CD4-positive, alpha-beta T cell (primary cell): ENCODE measurements at regions not wholly inside any gene's neighbourhood (a gene's known extent, or its start where the extent isn't known, plus 50 kb on each side); places are given as distances from the start of the nearest gene placed in this dataset.

ENCODE experiments used
- ATAC-seq: fragments of 200-7000 bp; cut with Tn5 transposase; one replicate; pipeline ENCODE4 v1.10.0; 2022; ENCODE audit warnings: mild to moderate bottlenecking; ENCODE audit not compliant: poor library complexity
- CTCF ChIA-PET: fragments of 350-600 bp; sonication (Branson Sonifier 250); formaldehyde crosslinking; loops from one replicate; lab custom pipeline; 2021; ENCODE audit warnings: antibody characterized with exemption, inconsistent platforms; lab: Charles Lee
- POLR2A ChIA-PET: fragments of 350-600 bp; sonication (Branson Sonifier 250); formaldehyde crosslinking; loops from one replicate; lab custom pipeline; 2021; ENCODE audit warnings: antibody characterized with exemption, inconsistent platforms; lab: Charles Lee
- DNase-seq, 14 experiments: peaks; one replicate each; pipeline ENCODE4 v3.0.0-alpha.2; 2013 to 2020; ENCODE audit warnings: mixed read lengths in 2 of 14
- H3K27ac ChIP-seq, 2 donors: one replicate each; pipeline versions ENCODE4 v1.5.1 to v1.7.0; 2013; ENCODE audit warnings: low read length in 2 of 2, low read depth in 1 of 2, mild to moderate bottlenecking in 1 of 2
- H3K27me3 ChIP-seq, 2 experiments: 1 replicate in 1 of 2; 2 replicates in 1 of 2; pipeline versions ENCODE4 v1.6.1 to v1.7.0; 2013; ENCODE audit warnings: low read length in 2 of 2, control low read depth in 1 of 2, mild to moderate bottlenecking in 1 of 2, moderate library complexity in 1 of 2; ENCODE audit not compliant: insufficient read depth in 2 of 2, control insufficient read depth in 1 of 2
- H3K36me3 ChIP-seq: one replicate; pipeline ENCODE4 v1.6.1; 2013; ENCODE audit warnings: low read length, control low read depth; ENCODE audit not compliant: insufficient read depth
- H3K4me1 ChIP-seq: one replicate; pipeline ENCODE4 v1.6.1; 2013; ENCODE audit warnings: low read length, control low read depth; ENCODE audit not compliant: insufficient read depth
- H3K4me3 ChIP-seq: one replicate; pipeline ENCODE4 v1.5.1; 2013; ENCODE audit warnings: mild to moderate bottlenecking, low read length, moderate library complexity
- H3K9me3 ChIP-seq, 2 experiments: 1 replicate in 1 of 2; 2 replicates in 1 of 2; pipeline versions ENCODE4 v1.6.1 to v1.7.0; 2013; ENCODE audit warnings: low read length in 2 of 2, mild to moderate bottlenecking in 2 of 2, control low read depth in 1 of 2, moderate library complexity in 1 of 2; ENCODE audit not compliant: control insufficient read depth in 1 of 2, insufficient read depth in 1 of 2
- H3K27ac Mint-ChIP-seq: one replicate; pipeline ENCODE4 v1.8.0; 2020; ENCODE audit warnings: mixed read lengths
- H3K27me3 Mint-ChIP-seq: one replicate; pipeline ENCODE4 v1.8.0; 2021; ENCODE audit warnings: mixed read lengths
- H3K36me3 Mint-ChIP-seq: one replicate; pipeline ENCODE4 v1.8.0; 2021; ENCODE audit warnings: low read depth, mixed read lengths
- H3K4me1 Mint-ChIP-seq: one replicate; pipeline ENCODE4 v1.8.0; 2021; ENCODE audit warnings: low read depth, mixed read lengths
- H3K4me3 Mint-ChIP-seq: one replicate; pipeline ENCODE4 v1.8.0; 2020; ENCODE audit warnings: mild to moderate bottlenecking, mixed read lengths
- H3K9me3 Mint-ChIP-seq: one replicate; pipeline ENCODE4 v1.8.0; 2020; ENCODE audit warnings: mixed read lengths
- intact Hi-C, 2 experiments: fragments of 100-400 bp; cut with DNase I in 1 of 2; cut with micrococcal nuclease in 1 of 2; formaldehyde crosslinking; loops; one replicate each; pipeline versions ENCODE4 v1.15.1 to v1.9.0; 2023 to 2025; cut with DNase I, micrococcal nuclease
- TF ChIP-seq, protein P1 (sequence below): fragments of 200-600 bp; IDR thresholded peaks from one replicate; pipeline ENCODE4 v1.8.0; 2022; ENCODE audit warnings: antibody characterized with exemption, mild to moderate bottlenecking

DNA sequence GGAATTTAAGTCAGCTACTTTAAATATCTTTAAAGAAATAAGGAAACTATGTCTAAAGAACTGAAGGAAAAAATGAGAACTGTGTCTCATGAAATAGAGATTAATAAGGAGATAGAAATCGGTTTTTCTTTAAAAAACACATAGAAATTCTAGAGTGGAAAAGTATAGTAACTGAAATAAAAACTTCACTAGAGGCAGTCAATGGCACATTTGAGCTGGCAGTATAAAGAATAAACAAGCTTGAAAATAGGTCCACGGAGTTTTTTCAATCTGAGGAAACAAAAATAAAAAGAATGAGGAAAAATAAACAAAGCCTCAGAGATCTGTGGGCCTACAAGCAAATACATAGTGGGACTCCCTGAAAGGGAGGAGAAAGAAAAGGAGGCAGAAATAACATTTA lies 127.5 kb downstream of the TWIST2 start:
- ChIA-PET POLR2A (no interaction called here), CTCF (no interaction called here)
- no peak for DNase-seq
- TF ChIP-seq, protein P1, sequence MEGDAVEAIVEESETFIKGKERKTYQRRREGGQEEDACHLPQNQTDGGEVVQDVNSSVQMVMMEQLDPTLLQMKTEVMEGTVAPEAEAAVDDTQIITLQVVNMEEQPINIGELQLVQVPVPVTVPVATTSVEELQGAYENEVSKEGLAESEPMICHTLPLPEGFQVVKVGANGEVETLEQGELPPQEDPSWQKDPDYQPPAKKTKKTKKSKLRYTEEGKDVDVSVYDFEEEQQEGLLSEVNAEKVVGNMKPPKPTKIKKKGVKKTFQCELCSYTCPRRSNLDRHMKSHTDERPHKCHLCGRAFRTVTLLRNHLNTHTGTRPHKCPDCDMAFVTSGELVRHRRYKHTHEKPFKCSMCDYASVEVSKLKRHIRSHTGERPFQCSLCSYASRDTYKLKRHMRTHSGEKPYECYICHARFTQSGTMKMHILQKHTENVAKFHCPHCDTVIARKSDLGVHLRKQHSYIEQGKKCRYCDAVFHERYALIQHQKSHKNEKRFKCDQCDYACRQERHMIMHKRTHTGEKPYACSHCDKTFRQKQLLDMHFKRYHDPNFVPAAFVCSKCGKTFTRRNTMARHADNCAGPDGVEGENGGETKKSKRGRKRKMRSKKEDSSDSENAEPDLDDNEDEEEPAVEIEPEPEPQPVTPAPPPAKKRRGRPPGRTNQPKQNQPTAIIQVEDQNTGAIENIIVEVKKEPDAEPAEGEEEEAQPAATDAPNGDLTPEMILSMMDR: no peak
- Histone ChIP-seq H3K9me3 (peaks cover 14 to 17% of the 10 kb centered on the region in 2 experiments), H3K27ac (no peak overlapping the region), H3K4me1 (peaks cover 3% of the 10 kb centered on the region), H3K36me3 (no peaks in the 10 kb centered on the region), H3K27me3 (peaks cover 7 to 21% of the 10 kb centered on the region in 2 experiments), H3K4me3 (no peak overlapping the region)
- no peak overlapping the region for H3K27ac Mint-ChIP-seq
- no peaks in the 10 kb centered on the region for H3K4me1 Mint-ChIP-seq
- H3K4me3 Mint-ChIP-seq: no peak overlapping the region
- no peak for ATAC-seq
- H3K27me3 Mint-ChIP-seq: peaks cover 52% of the 10 kb centered on the region
- intact Hi-C loops: no loop called here
- no peaks in the 10 kb centered on the region for H3K36me3 Mint-ChIP-seq
- peaks cover 16% of the 10 kb centered on the region for H3K9me3 Mint-ChIP-seq

DNA sequence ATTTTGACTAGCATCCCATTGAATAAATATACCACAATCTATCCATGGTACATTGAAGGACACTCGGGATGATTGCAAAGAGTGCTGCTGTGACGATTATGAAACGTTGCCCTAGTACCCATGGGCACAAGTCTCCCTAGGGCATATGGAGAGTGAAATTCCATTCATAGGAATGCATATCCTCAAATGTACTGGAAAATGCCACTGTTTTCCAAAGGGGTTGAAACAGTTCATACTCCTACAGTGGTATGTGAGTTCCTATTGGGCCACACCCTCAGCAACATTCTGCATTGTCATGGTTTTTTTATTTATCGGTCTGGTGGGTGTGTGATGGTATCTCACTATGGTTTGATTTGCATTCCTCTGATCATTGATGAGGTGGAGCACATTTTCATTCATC lies 130.6 kb downstream of the TWIST2 start:
- Histone ChIP-seq H3K27me3 (peaks cover 0 to 8% of the 10 kb centered on the region in 2 experiments), H3K27ac (no peak overlapping the region), H3K4me3 (no peak overlapping the region), H3K9me3 (peaks cover 7 to 17% of the 10 kb centered on the region in 2 experiments), H3K36me3 (no peaks in the 10 kb centered on the region), H3K4me1 (no peaks in the 10 kb centered on the region)
- DNase-seq (no peak), ATAC-seq (no peak)
- ChIA-PET POLR2A (no interaction called here), CTCF (no interaction called here)
- no peaks in the 10 kb centered on the region for H3K4me1 Mint-ChIP-seq
- TF ChIP-seq, protein P1: no peak
- no peaks in the 10 kb centered on the region for H3K36me3 Mint-ChIP-seq
- no peak overlapping the region for H3K27ac Mint-ChIP-seq
- H3K9me3 Mint-ChIP-seq: peaks cover 16% of the 10 kb centered on the region
- H3K27me3 Mint-ChIP-seq: peaks cover 31% of the 10 kb centered on the region
- no peak overlapping the region for H3K4me3 Mint-ChIP-seq
- intact Hi-C loops: no loop called here

DNA sequence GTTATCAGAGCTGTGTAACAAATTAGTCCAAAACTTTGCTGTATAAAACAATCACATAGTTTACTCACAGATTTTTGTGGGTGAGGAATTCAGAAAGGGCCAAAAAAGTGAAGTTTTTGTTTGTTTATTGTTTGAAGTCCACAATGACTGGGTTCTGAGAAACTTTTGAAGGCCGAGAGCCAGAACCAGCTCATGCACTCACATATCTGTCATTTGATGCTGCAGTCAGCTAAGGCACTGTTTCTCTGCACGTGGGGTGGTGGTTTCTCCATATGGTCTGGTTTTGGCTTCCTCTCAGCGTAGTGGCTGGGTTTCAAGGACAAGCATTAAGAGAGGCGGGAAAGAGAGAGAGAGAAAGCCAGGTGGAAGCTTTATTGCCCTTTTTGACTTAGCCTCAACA lies 131.8 kb downstream of the TWIST2 start:
- intact Hi-C loops: no loop called here
- DNase-seq: no peak
- CTCF ChIA-PET: no interaction called here

More for the DNA sequence above, 131.8 kb downstream of the TWIST2 start:
- POLR2A ChIA-PET: no interaction called here
- Mint-ChIP-seq H3K4me1 (no peaks in the 10 kb centered on the region), H3K36me3 (no peaks in the 10 kb centered on the region), H3K27me3 (peaks cover 26% of the 10 kb centered on the region), H3K4me3 (no peak overlapping the region), H3K27ac (no peak overlapping the region), H3K9me3 (peaks cover 16% of the 10 kb centered on the region)
- H3K9me3 ChIP-seq: peaks cover 4 to 15% of the 10 kb centered on the region in 2 experiments
- no peaks in the 10 kb centered on the region for H3K36me3 ChIP-seq
- H3K27ac ChIP-seq: no peak overlapping the region
- H3K4me1 ChIP-seq: no peaks in the 10 kb centered on the region
- TF ChIP-seq, protein P1: no peak
- ATAC-seq: no peak
- H3K4me3 ChIP-seq: no peak overlapping the region
- peaks cover 0 to 4% of the 10 kb centered on the region in 2 experiments for H3K27me3 ChIP-seq
